ENCODE measurements at regions not wholly inside any gene's neighbourhood (a gene's known extent, or its start where the extent isn't known, plus 50 kb on each side); places are given as distances from the start of the nearest gene placed in this dataset.

DNA sequence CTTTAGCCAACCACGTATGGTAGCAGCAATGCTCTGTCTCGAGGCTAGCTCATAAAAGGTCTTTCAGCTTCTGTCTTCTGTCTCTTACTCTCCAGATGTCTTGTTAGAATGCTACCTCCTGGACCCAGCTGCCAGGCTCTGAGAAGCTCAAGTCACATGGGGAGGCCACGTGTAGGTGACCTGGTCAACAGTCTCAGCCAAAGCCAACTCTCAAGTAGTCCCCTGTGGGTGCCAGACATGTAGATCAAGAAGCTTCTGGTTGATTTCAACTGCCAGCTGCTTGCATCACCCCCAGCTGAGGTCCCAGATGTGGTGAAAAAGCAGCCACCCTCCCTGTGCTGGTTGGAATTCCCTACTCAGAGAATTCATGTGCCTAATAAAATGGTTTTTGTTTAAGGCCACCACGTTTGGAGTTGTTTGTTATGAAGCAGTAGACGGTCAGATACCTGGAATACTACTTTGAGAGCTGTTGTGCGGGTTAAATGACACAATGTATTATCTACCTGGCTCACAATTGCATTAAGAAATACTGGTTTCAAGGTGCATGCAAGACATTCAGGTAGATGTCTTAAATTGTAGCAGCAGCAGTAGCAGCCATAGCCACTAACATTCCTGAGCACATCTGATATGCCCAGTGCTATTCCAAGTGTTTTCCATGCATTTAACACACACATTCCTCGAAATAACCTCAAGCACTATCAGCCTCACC is 131.0 kb upstream of the RFC3 start:
- ATAC-seq (replicated peaks in 1 of 4) = no peak
- H3K36me3 Mint-ChIP-seq = no peaks in the 10 kb centered on the region
- Histone ChIP-seq H3K27ac (ENCODE audit: low read length) (no peak overlapping the region), H3K27me3 (replicated peaks in 1 of 2; ENCODE audit: control insufficient read depth in 2 of 2, extremely low read depth in 1 of 2, insufficient read depth in 2 of 2, low read length in 1 of 2) (no peaks in the 10 kb centered on the region), H3K36me3 (ENCODE audit: control insufficient read depth in 2 of 2, extremely low read depth in 1 of 2, insufficient read depth in 1 of 2, low read length in 1 of 2) (no peaks in the 10 kb centered on the region), H3K4me3 (ENCODE audit: control insufficient read depth in 1 of 2, extremely low read depth in 1 of 2, low read length in 1 of 2) (no peak overlapping the region), H3K4me1 (ENCODE audit: control insufficient read depth in 1 of 2, extremely low read depth in 1 of 2, insufficient read depth in 2 of 2, low read length in 2 of 2) (no peaks in the 10 kb centered on the region), H3K9me3 (no peaks in the 10 kb centered on the region)
- H3K4me3 Mint-ChIP-seq = no peak overlapping the region
- no peaks in the 10 kb centered on the region for H3K9me3 Mint-ChIP-seq
- no peaks in the 10 kb centered on the region for H3K4me1 Mint-ChIP-seq
- POLR2A ChIA-PET = no interaction called here
- CTCF ChIA-PET = no interaction called here
- peaks cover 0 to 9% of the 10 kb centered on the region in 2 donors for H3K27me3 Mint-ChIP-seq
- H3K27ac Mint-ChIP-seq = no peak overlapping the region
- 92% methylated on average over 4 of the region's 7 CpGs for WGBS (ENCODE audit: insufficient coverage)
- DNase-seq = no peak

DNA sequence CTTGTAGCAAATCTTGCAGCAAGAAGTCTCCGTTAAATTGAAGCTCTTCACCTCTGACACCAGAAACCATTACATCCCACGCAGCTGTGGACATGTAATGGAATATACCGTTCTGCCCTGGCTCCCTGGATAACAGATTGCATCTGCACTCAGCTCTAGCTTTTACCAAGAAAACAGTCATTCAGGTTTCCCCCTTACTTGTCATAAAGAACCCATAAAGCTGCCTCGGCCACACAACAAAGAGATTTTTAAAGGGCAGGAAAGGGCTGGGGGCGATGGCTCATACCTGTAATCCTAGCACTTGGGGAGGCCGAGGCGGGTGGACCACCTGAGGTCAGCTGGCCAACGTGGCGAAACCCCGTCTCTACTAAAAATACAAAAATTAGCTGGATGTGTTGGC is 127.6 kb upstream of the RFC3 start:
- CTCF ChIA-PET = interaction anchor here in 1 of 2 donors (0.5 kb wide), 1 partner anchor 1021 kb away, joined by 5 read pairs; no protein-coding TSS in a partner anchor
- H3K4me1 ChIP-seq (ENCODE audit: control insufficient read depth in 1 of 2, extremely low read depth in 1 of 2, insufficient read depth in 2 of 2, low read length in 2 of 2) = no peaks in the 10 kb centered on the region
- no peaks in the 10 kb centered on the region for H3K9me3 ChIP-seq
- H3K4me3 Mint-ChIP-seq = no peak overlapping the region
- WGBS (ENCODE audit: insufficient coverage) = 54% methylated on average over 4 of the region's 10 CpGs
- H3K27me3 Mint-ChIP-seq = peaks cover 0 to under 1% of the 10 kb centered on the region in 2 donors
- no peaks in the 10 kb centered on the region for H3K27me3 ChIP-seq (replicated peaks in 1 of 2; ENCODE audit: control insufficient read depth in 2 of 2, extremely low read depth in 1 of 2, insufficient read depth in 2 of 2, low read length in 1 of 2)
- H3K36me3 ChIP-seq (ENCODE audit: control insufficient read depth in 2 of 2, extremely low read depth in 1 of 2, insufficient read depth in 1 of 2, low read length in 1 of 2) = no peaks in the 10 kb centered on the region
- POLR2A ChIA-PET = interaction anchor here in 1 of 2 donors (0.6 kb wide), 1 partner anchor 129 kb away, joined by 8 read pairs; no protein-coding TSS in a partner anchor
- ATAC-seq (replicated peaks in 1 of 4) (no peak), DNase-seq (no peak)
- H3K27ac ChIP-seq (ENCODE audit: low read length) = no peak overlapping the region
- H3K4me3 ChIP-seq (ENCODE audit: control insufficient read depth in 1 of 2, extremely low read depth in 1 of 2, low read length in 1 of 2) = no peak overlapping the region
- no peaks in the 10 kb centered on the region for H3K36me3 Mint-ChIP-seq
- no peak overlapping the region for H3K27ac Mint-ChIP-seq
- no peaks in the 10 kb centered on the region for H3K9me3 Mint-ChIP-seq
- no peaks in the 10 kb centered on the region for H3K4me1 Mint-ChIP-seq

DNA sequence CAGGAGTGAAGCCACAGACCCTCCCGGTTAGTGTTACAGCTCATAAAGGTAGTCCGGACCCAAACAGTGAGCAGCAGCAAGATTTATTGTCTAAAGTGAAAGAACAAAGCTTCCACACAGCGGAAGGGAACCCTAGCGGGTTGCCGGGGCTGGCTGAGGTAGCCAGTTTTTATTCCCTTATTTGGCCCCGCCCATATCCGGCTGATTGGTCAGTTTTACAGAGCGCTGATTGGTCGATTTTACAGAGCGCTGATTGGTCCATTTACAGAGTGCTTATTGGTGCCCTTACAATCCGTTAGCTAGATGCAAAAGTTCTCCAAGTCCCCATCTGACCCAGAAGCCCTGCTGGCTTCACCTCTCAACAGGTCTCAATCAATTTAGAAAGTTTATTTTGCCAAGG is 126.0 kb upstream of the RFC3 start:
- no peak for ATAC-seq (replicated peaks in 1 of 4)
- CTCF ChIA-PET = no interaction called here

DNA sequence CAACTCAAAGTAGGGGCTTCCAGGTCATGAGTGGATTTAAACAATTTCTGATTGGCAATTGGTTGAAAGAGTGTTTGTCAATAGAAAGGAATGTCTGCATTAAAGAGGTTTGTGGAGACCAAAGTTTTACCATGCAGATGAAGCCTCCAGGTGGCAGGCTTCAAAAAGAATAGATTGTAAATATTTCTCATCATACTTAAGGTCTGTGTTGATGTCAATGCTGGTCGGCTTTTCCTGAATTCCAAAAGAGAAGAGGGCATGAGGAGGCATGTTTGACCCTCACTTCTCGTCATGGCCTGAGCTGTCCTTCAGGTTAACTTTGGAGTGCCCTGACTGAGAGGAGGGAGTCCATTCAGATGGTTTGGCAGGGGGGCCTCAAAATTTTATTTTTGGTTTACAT is 125.4 kb upstream of the RFC3 start:
- no peaks in the 10 kb centered on the region for H3K9me3 Mint-ChIP-seq
- no peaks in the 10 kb centered on the region for H3K27me3 Mint-ChIP-seq
- no peaks in the 10 kb centered on the region for H3K4me1 Mint-ChIP-seq
- Histone ChIP-seq H3K4me1 (ENCODE audit: control insufficient read depth in 1 of 2, extremely low read depth in 1 of 2, insufficient read depth in 2 of 2, low read length in 2 of 2) (no peaks in the 10 kb centered on the region), H3K36me3 (ENCODE audit: control insufficient read depth in 2 of 2, extremely low read depth in 1 of 2, insufficient read depth in 1 of 2, low read length in 1 of 2) (no peaks in the 10 kb centered on the region), H3K4me3 (ENCODE audit: control insufficient read depth in 1 of 2, extremely low read depth in 1 of 2, low read length in 1 of 2) (no peak overlapping the region), H3K27me3 (replicated peaks in 1 of 2; ENCODE audit: control insufficient read depth in 2 of 2, extremely low read depth in 1 of 2, insufficient read depth in 2 of 2, low read length in 1 of 2) (no peaks in the 10 kb centered on the region), H3K9me3 (no peaks in the 10 kb centered on the region), H3K27ac (ENCODE audit: low read length) (no peak overlapping the region)
- no peak overlapping the region for H3K4me3 Mint-ChIP-seq
- H3K27ac Mint-ChIP-seq = no peak overlapping the region
- no peak for DNase-seq
- ChIA-PET POLR2A (no interaction called here), CTCF (no interaction called here)
- no peaks in the 10 kb centered on the region for H3K36me3 Mint-ChIP-seq
- no CpG with 5 or more reads among the region's 2 CpGs for WGBS (ENCODE audit: insufficient coverage)
- ATAC-seq (replicated peaks in 1 of 4) = no peak

More for the DNA sequence above, 126.0 kb upstream of the RFC3 start:
- Histone ChIP-seq H3K4me1 (ENCODE audit: control insufficient read depth in 1 of 2, extremely low read depth in 1 of 2, insufficient read depth in 2 of 2, low read length in 2 of 2) (no peaks in the 10 kb centered on the region), H3K27ac (ENCODE audit: low read length) (no peak overlapping the region), H3K4me3 (ENCODE audit: control insufficient read depth in 1 of 2, extremely low read depth in 1 of 2, low read length in 1 of 2) (no peak overlapping the region), H3K36me3 (ENCODE audit: control insufficient read depth in 2 of 2, extremely low read depth in 1 of 2, insufficient read depth in 1 of 2, low read length in 1 of 2) (no peaks in the 10 kb centered on the region), H3K27me3 (replicated peaks in 1 of 2; ENCODE audit: control insufficient read depth in 2 of 2, extremely low read depth in 1 of 2, insufficient read depth in 2 of 2, low read length in 1 of 2) (no peaks in the 10 kb centered on the region), H3K9me3 (no peaks in the 10 kb centered on the region)
- no peaks in the 10 kb centered on the region for H3K9me3 Mint-ChIP-seq
- H3K27ac Mint-ChIP-seq = no peak overlapping the region
- H3K4me3 Mint-ChIP-seq = no peak overlapping the region
- no peaks in the 10 kb centered on the region for H3K4me1 Mint-ChIP-seq
- POLR2A ChIA-PET = no interaction called here
- H3K36me3 Mint-ChIP-seq = no peaks in the 10 kb centered on the region
- H3K27me3 Mint-ChIP-seq = no peaks in the 10 kb centered on the region
- no peak for DNase-seq
- WGBS (ENCODE audit: insufficient coverage) = 91% methylated on average over 11 of the region's 11 CpGs

DNA sequence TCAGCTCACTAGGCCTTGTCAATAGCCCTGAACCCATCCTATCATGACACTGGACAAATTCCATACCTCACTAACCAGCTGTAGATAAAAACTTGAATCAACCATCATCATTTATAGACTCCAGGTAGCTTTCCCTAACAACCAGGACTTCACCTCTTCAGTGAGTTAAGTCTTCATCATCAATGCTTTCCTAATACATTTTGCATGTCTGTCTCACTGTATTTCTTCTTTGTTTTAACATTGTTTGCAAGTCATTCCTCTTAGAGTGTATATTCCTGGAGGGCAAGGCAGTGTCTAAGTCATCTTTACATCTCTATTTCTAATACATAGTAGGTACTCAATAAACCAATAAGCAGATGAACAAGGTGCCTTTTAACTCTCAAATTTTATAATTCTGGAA is 123.4 kb upstream of the RFC3 start:
- H3K27me3 ChIP-seq (replicated peaks in 1 of 2; ENCODE audit: control insufficient read depth in 2 of 2, extremely low read depth in 1 of 2, insufficient read depth in 2 of 2, low read length in 1 of 2) = no peaks in the 10 kb centered on the region
- H3K4me1 ChIP-seq (ENCODE audit: control insufficient read depth in 1 of 2, extremely low read depth in 1 of 2, insufficient read depth in 2 of 2, low read length in 2 of 2) = no peaks in the 10 kb centered on the region
- ATAC-seq (replicated peaks in 1 of 4) = no peak
- POLR2A ChIA-PET = no interaction called here
- CTCF ChIA-PET = no interaction called here
- Mint-ChIP-seq H3K4me3 (no peak overlapping the region), H3K9me3 (no peaks in the 10 kb centered on the region), H3K4me1 (no peaks in the 10 kb centered on the region), H3K27me3 (no peaks in the 10 kb centered on the region), H3K27ac (no peak overlapping the region), H3K36me3 (no peaks in the 10 kb centered on the region)
- H3K4me3 ChIP-seq (ENCODE audit: control insufficient read depth in 1 of 2, extremely low read depth in 1 of 2, low read length in 1 of 2) = no peak overlapping the region
- DNase-seq = no peak
- H3K36me3 ChIP-seq (ENCODE audit: control insufficient read depth in 2 of 2, extremely low read depth in 1 of 2, insufficient read depth in 1 of 2, low read length in 1 of 2) = no peaks in the 10 kb centered on the region
- H3K27ac ChIP-seq (ENCODE audit: low read length) = no peak overlapping the region
- no peaks in the 10 kb centered on the region for H3K9me3 ChIP-seq

DNA sequence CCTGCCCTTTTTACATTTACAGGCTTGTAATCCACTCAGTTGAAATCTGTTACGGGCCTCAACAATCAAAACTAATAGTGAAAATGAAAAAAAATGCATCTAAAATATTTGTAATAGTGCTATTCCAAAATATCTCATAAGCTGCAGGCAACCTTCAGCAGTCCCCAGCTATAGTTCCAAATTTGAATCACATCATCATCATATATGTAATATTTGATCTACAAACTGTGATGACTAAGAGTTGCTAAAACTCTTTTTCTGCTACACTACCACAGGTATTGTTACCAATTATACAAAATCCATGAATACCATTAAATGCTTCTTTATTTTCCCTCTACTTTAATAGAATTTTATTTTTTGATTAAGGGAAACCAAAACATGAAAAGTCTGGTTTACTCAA is 121.4 kb upstream of the RFC3 start:
- no peaks in the 10 kb centered on the region for H3K9me3 Mint-ChIP-seq
- no peak for ATAC-seq (replicated peaks in 1 of 4)
- Histone ChIP-seq H3K27ac (ENCODE audit: low read length) (no peak overlapping the region), H3K27me3 (replicated peaks in 1 of 2; ENCODE audit: control insufficient read depth in 2 of 2, extremely low read depth in 1 of 2, insufficient read depth in 2 of 2, low read length in 1 of 2) (no peaks in the 10 kb centered on the region), H3K9me3 (no peaks in the 10 kb centered on the region), H3K4me3 (ENCODE audit: control insufficient read depth in 1 of 2, extremely low read depth in 1 of 2, low read length in 1 of 2) (no peak overlapping the region), H3K36me3 (ENCODE audit: control insufficient read depth in 2 of 2, extremely low read depth in 1 of 2, insufficient read depth in 1 of 2, low read length in 1 of 2) (no peaks in the 10 kb centered on the region), H3K4me1 (ENCODE audit: control insufficient read depth in 1 of 2, extremely low read depth in 1 of 2, insufficient read depth in 2 of 2, low read length in 2 of 2) (no peaks in the 10 kb centered on the region)
- CTCF ChIA-PET = interaction anchor here in 1 of 2 donors (0.6 kb wide), 1 partner anchor 211 kb away, joined by 3 read pairs; no protein-coding TSS in a partner anchor
- H3K36me3 Mint-ChIP-seq = no peaks in the 10 kb centered on the region
- no peak overlapping the region for H3K27ac Mint-ChIP-seq
- H3K4me1 Mint-ChIP-seq = no peaks in the 10 kb centered on the region
- H3K4me3 Mint-ChIP-seq = no peak overlapping the region
- POLR2A ChIA-PET = interaction anchor here in 1 of 2 donors (0.7 kb wide), 1 partner anchor 1048 kb away, joined by 3 read pairs; no protein-coding TSS in a partner anchor
- DNase-seq = no peak
- no CpG with 5 or more reads among the region's 1 CpG for WGBS (ENCODE audit: insufficient coverage)
- H3K27me3 Mint-ChIP-seq = no peaks in the 10 kb centered on the region

DNA sequence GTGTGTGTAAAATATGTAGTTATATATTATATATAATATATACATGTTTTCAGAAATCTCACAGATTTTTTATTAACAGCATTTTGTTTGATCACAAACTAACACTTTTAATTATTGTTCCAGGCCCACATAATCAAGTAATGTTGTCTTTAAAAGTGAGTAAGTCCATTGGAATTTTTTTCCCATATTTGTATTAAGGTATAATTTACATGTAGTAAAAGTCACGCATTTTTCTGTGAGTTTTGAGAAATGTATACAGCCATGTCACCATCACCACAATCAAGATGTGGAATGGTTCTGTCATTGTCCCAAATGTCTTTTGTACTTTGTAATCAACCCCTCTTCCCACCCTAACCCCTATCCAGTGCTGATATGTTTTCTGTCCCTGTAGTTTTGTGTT is 120.0 kb upstream of the RFC3 start:
- no peak for DNase-seq

More for the DNA sequence above, 120.0 kb upstream of the RFC3 start:
- no peak overlapping the region for H3K27ac ChIP-seq (ENCODE audit: low read length)
- Mint-ChIP-seq H3K4me3 (no peak overlapping the region), H3K9me3 (no peaks in the 10 kb centered on the region), H3K4me1 (no peaks in the 10 kb centered on the region), H3K27ac (no peak overlapping the region), H3K36me3 (no peaks in the 10 kb centered on the region), H3K27me3 (peaks cover 0 to 4% of the 10 kb centered on the region in 2 donors)
- H3K4me1 ChIP-seq (ENCODE audit: control insufficient read depth in 1 of 2, extremely low read depth in 1 of 2, insufficient read depth in 2 of 2, low read length in 2 of 2) = no peaks in the 10 kb centered on the region
- no CpG with 5 or more reads among the region's 1 CpG for WGBS (ENCODE audit: insufficient coverage)
- POLR2A ChIA-PET = no interaction called here
- H3K36me3 ChIP-seq (ENCODE audit: control insufficient read depth in 2 of 2, extremely low read depth in 1 of 2, insufficient read depth in 1 of 2, low read length in 1 of 2) = no peaks in the 10 kb centered on the region
- H3K4me3 ChIP-seq (ENCODE audit: control insufficient read depth in 1 of 2, extremely low read depth in 1 of 2, low read length in 1 of 2) = no peak overlapping the region
- no peaks in the 10 kb centered on the region for H3K9me3 ChIP-seq
- CTCF ChIA-PET = no interaction called here
- ATAC-seq (replicated peaks in 1 of 4) = no peak
- H3K27me3 ChIP-seq (replicated peaks in 1 of 2; ENCODE audit: control insufficient read depth in 2 of 2, extremely low read depth in 1 of 2, insufficient read depth in 2 of 2, low read length in 1 of 2) = no peaks in the 10 kb centered on the region

Measured in T-cell (primary cell).